ENCODE measurements at regions not wholly inside any gene's neighbourhood (a gene's known extent, or its start where the extent isn't known, plus 50 kb on each side); places are given as distances from the start of the nearest gene placed in this dataset.

- H3K27me3 ChIP-seq: no peaks in the 10 kb centered on the region
- H3K36me3 ChIP-seq: no peaks in the 10 kb centered on the region
- H3K27ac ChIP-seq: no peak overlapping the region
- peaks cover 0 to 5% (median 0%) of the 10 kb centered on the region in 3 donors for H3K4me1 ChIP-seq
- TF ChIP-seq POLR2A (IDR thresholded peaks at IDR 0.05) (no peak), CTCF (IDR thresholded peaks at IDR 0.05) (no peak)
- no peaks in the 10 kb centered on the region for H3K9me3 ChIP-seq
- WGBS, 2 donors: 85 to 89% methylated on average over 2 of the region's 2 CpGs
- H3K4me3 ChIP-seq: no peak overlapping the region
- intact Hi-C loops (cut with DNase I): no loop called here
- DNase-seq: no peak
These were observed 577.5 kb upstream of the CLINT1 start for GRCh38 chr5:158436271-158437065.

DNA sequence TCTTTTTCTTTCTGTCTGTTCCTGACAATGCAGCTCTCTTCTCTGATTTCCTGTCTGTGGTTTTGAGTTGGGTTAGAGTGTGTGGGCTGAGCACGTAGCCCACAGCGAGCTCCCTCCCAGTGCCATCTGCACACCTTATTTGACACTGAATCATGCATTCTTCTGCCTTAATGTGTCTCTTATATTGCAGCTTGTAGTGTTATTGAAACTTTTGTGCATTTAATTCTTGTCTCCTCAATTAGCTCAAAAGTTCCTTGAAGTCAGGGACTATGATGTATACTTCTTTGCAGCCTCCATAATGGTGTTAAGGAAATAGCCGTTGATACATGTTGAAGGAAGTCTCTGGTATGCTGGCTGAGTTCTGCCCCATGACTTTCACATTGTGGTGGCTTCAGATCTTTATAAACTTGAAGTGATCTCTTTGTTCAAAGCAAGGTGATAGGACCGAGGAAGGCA, 576.2 kb upstream of the CLINT1 start:
- intact Hi-C loops (cut with DNase I): no loop called here
- WGBS, 2 donors: 47 to 51% methylated on average over 4 of the region's 4 CpGs
- H3K9me3 ChIP-seq: no peaks in the 10 kb centered on the region
- no peak for TF ChIP-seq POLR2A (IDR thresholded peaks at IDR 0.05)
- TF ChIP-seq CTCF (IDR thresholded peaks at IDR 0.05): no peak
- H3K4me3 ChIP-seq: no peak overlapping the region
- H3K4me1 ChIP-seq: peaks cover 0 to 5% (median 0%) of the 10 kb centered on the region in 3 donors
- no peak for DNase-seq
- H3K27me3 ChIP-seq: no peaks in the 10 kb centered on the region
- no peaks in the 10 kb centered on the region for H3K36me3 ChIP-seq
- no peak overlapping the region for H3K27ac ChIP-seq

GRCh38 chr5:158434749-158435148, 575.8 kb upstream of the CLINT1 start:
- no peak for TF ChIP-seq CTCF (IDR thresholded peaks at IDR 0.05)
- TF ChIP-seq POLR2A (IDR thresholded peaks at IDR 0.05): no peak
- Histone ChIP-seq H3K4me3 (no peak overlapping the region), H3K27ac (no peak overlapping the region), H3K36me3 (no peaks in the 10 kb centered on the region), H3K9me3 (no peaks in the 10 kb centered on the region), H3K4me1 (peaks cover 0 to 5% (median 0%) of the 10 kb centered on the region in 3 donors), H3K27me3 (no peaks in the 10 kb centered on the region)
- intact Hi-C loops (cut with DNase I): no loop called here
- no peak for DNase-seq
- WGBS, 2 donors: 40 to 51% methylated on average over 2 of the region's 2 CpGs

- Histone ChIP-seq H3K36me3 (no peaks in the 10 kb centered on the region), H3K27ac (peak overlapping the region in 1 of 4 donors; percentile 37), H3K4me1 (peaks cover 0 to 5% (median 0%) of the 10 kb centered on the region in 3 donors), H3K4me3 (no peak overlapping the region), H3K27me3 (no peaks in the 10 kb centered on the region), H3K9me3 (no peaks in the 10 kb centered on the region)
- intact Hi-C loops (cut with DNase I): no loop called here
- WGBS, 2 donors: 17 to 54% methylated on average over 1 of the region's 1 CpG
- DNase-seq: no peak
- TF ChIP-seq POLR2A (IDR thresholded peaks at IDR 0.05) (no peak), CTCF (IDR thresholded peaks at IDR 0.05) (no peak)
These were observed 574.7 kb upstream of the CLINT1 start for GRCh38 chr5:158433634-158434033.

- intact Hi-C loops (cut with DNase I): no loop called here
- peaks cover 0 to 5% (median 0%) of the 10 kb centered on the region in 3 donors for H3K4me1 ChIP-seq
- H3K27me3 ChIP-seq: no peaks in the 10 kb centered on the region
- no peak overlapping the region for H3K4me3 ChIP-seq
- H3K36me3 ChIP-seq: no peaks in the 10 kb centered on the region
- H3K27ac ChIP-seq: peak overlapping the region in 2 of 4 donors; percentile 68 to 69
- no peak for DNase-seq
- TF ChIP-seq CTCF (IDR thresholded peaks at IDR 0.05): no peak
- TF ChIP-seq POLR2A (IDR thresholded peaks at IDR 0.05): no peak
- 50 to 67% methylated on average over 1 of the region's 1 CpG for WGBS, 2 donors
- H3K9me3 ChIP-seq: no peaks in the 10 kb centered on the region
These were observed 572.6 kb upstream of the CLINT1 start for GRCh38 chr5:158431369-158432029.
